H9 (cell line): ENCODE measurements at regions not wholly inside any gene's neighbourhood (a gene's known extent, or its start where the extent isn't known, plus 50 kb on each side); places are given as distances from the start of the nearest gene placed in this dataset.

Experiments used
- DNase-seq: peaks from one replicate; pipeline ENCODE4 v3.0.0-alpha.2; 2017
- H2AFZ ChIP-seq: one replicate; pipeline ENCODE4 v1.6.1; 2013; ENCODE audit warnings: mild to moderate bottlenecking, low read length, control low read depth, moderate library complexity
- H2AK5ac ChIP-seq: 2 replicates; pipeline ENCODE4 v1.6.1; 2013; ENCODE audit warnings: low read length, control low read depth, mixed read lengths; ENCODE audit not compliant: insufficient read length
- H2BK120ac ChIP-seq: one replicate; pipeline ENCODE4 v1.6.1; 2013; ENCODE audit warnings: low read depth, mild to moderate bottlenecking, low read length, control low read depth, inconsistent platforms; ENCODE audit not compliant: poor library complexity, severe bottlenecking
- H2BK12ac ChIP-seq: 2 replicates; pipeline ENCODE4 v1.6.1; 2013; ENCODE audit warnings: low read length, control low read depth, mixed read lengths, low read depth; ENCODE audit not compliant: insufficient read length
- H2BK15ac ChIP-seq: 2 replicates; pipeline ENCODE4 v1.6.1; 2013; ENCODE audit warnings: low read depth, low read length, control low read depth
- H2BK20ac ChIP-seq: one replicate; pipeline ENCODE4 v1.6.1; 2013; ENCODE audit warnings: low read depth, mild to moderate bottlenecking, low read length, control low read depth, inconsistent platforms; ENCODE audit not compliant: poor library complexity, severe bottlenecking
- H2BK5ac ChIP-seq: 2 replicates; pipeline ENCODE4 v1.6.1; 2013; ENCODE audit warnings: low read length, control low read depth, mixed read lengths; ENCODE audit not compliant: insufficient read length
- H3K14ac ChIP-seq: 2 replicates; pipeline ENCODE4 v1.6.1; 2013; ENCODE audit warnings: low read length, control low read depth; ENCODE audit not compliant: insufficient read depth
- H3K18ac ChIP-seq: 2 replicates; pipeline ENCODE4 v1.6.1; 2013; ENCODE audit warnings: low read depth, mild to moderate bottlenecking, mixed read lengths, low read length, control low read depth; ENCODE audit not compliant: insufficient read length
- H3K23ac ChIP-seq: 2 replicates; pipeline ENCODE4 v1.6.1; 2013; ENCODE audit warnings: low read length, control low read depth, mixed read lengths, low read depth; ENCODE audit not compliant: insufficient read length
- H3K23me2 ChIP-seq: 2 replicates; pipeline ENCODE4 v1.6.1; 2013; ENCODE audit warnings: low read depth, mild to moderate bottlenecking, mixed read lengths, low read length, control low read depth; ENCODE audit not compliant: insufficient read length, poor library complexity, severe bottlenecking
- H3K27ac ChIP-seq: 2 replicates; pipeline ENCODE4 v1.5.1; 2013; ENCODE audit warnings: low read length, control low read depth, mixed read lengths, low read depth; ENCODE audit not compliant: insufficient read length
- H3K27me3 ChIP-seq: 2 replicates; pipeline ENCODE4 v1.6.1; 2013; ENCODE audit warnings: low read length, control low read depth, inconsistent platforms; ENCODE audit not compliant: insufficient read depth
- H3K4ac ChIP-seq: 2 replicates; pipeline ENCODE4 v1.6.1; 2013; ENCODE audit warnings: low read depth, mild to moderate bottlenecking, control low read depth, inconsistent platforms, low read length, moderate library complexity
- H3K4me1 ChIP-seq: 2 replicates; pipeline ENCODE4 v1.6.1; 2013; ENCODE audit warnings: low read length, control low read depth, inconsistent platforms; ENCODE audit not compliant: insufficient read depth
- H3K4me2 ChIP-seq: 2 replicates; pipeline ENCODE4 v1.6.1; 2013; ENCODE audit warnings: low read length, control low read depth, mixed read lengths; ENCODE audit not compliant: insufficient read length, insufficient read depth
- H3K56ac ChIP-seq: 2 replicates; pipeline ENCODE4 v1.6.1; 2013; ENCODE audit warnings: low read depth, mild to moderate bottlenecking, mixed read lengths, low read length, control low read depth; ENCODE audit not compliant: insufficient read length
- H3K79me1 ChIP-seq: 2 replicates; pipeline ENCODE4 v1.6.1; 2013; ENCODE audit warnings: low read depth, mild to moderate bottlenecking, moderate library complexity, low read length, control low read depth, inconsistent platforms; ENCODE audit not compliant: insufficient read depth, poor library complexity, severe bottlenecking
- H3K79me2 ChIP-seq: 2 replicates; pipeline ENCODE4 v1.6.1; 2013; ENCODE audit warnings: low read length, control low read depth, inconsistent platforms; ENCODE audit not compliant: insufficient read depth
- H3K9ac ChIP-seq: 2 replicates; pipeline ENCODE4 v1.6.1; 2013; ENCODE audit warnings: low read length, control low read depth, mixed read lengths; ENCODE audit not compliant: insufficient read length; ENCODE audit errors: extremely low read depth
- H3K9me3 ChIP-seq: one replicate; pipeline ENCODE4 v1.6.1; 2013; ENCODE audit warnings: low read depth, low read length, inconsistent platforms; ENCODE audit not compliant: control insufficient read depth
- H3T11ph ChIP-seq: one replicate; pipeline ENCODE4 v1.6.1; 2013; ENCODE audit warnings: mild to moderate bottlenecking, low read length, control low read depth, inconsistent platforms
- H4K20me1 ChIP-seq: one replicate; pipeline ENCODE4 v1.6.1; 2013; ENCODE audit not compliant: control insufficient read depth, insufficient read length, insufficient read depth
- H4K5ac ChIP-seq: 2 replicates; pipeline ENCODE4 v1.6.1; 2013; ENCODE audit warnings: low read depth, mild to moderate bottlenecking, mixed read lengths, low read length, control low read depth; ENCODE audit not compliant: insufficient read length
- H4K8ac ChIP-seq: replicated peaks from 2 replicates; pipeline ENCODE4 v1.6.1; 2013; ENCODE audit warnings: low read length, control low read depth, mixed read lengths, low read depth; ENCODE audit not compliant: insufficient read length
- H4K91ac ChIP-seq: 2 replicates; pipeline ENCODE4 v1.6.1; 2013; ENCODE audit warnings: low read depth, mild to moderate bottlenecking, moderate library complexity, mixed read lengths, low read length, control low read depth; ENCODE audit not compliant: insufficient read length
- H3K27ac Mint-ChIP-seq, 3 experiments: 2 replicates in 2 of 3; 3 replicates in 1 of 3; pipeline ENCODE4 v1.8.0; 2020 to 2021; ENCODE audit warnings: mixed read lengths in 3 of 3, mild to moderate bottlenecking in 1 of 3, moderate library complexity in 1 of 3
- H3K27me3 Mint-ChIP-seq: 2 replicates; pipeline ENCODE4 v1.8.0; 2021; ENCODE audit warnings: low read depth, mild to moderate bottlenecking, moderate library complexity, mixed read lengths
- H3K36me3 Mint-ChIP-seq, 3 experiments: 2 replicates in 2 of 3; 3 replicates in 1 of 3; pipeline ENCODE4 v1.8.0; 2020 to 2021; ENCODE audit warnings: low read depth in 3 of 3, mixed read lengths in 3 of 3; ENCODE audit not compliant: insufficient read depth in 1 of 3
- H3K4me1 Mint-ChIP-seq, 2 experiments: 2 replicates each; pipeline ENCODE4 v1.8.0; 2020; ENCODE audit warnings: mixed read lengths in 2 of 2
- H3K4me3 Mint-ChIP-seq, 2 experiments: 2 replicates in 1 of 2; 3 replicates in 1 of 2; pipeline ENCODE4 v1.8.0; 2020 to 2021; ENCODE audit warnings: mild to moderate bottlenecking in 2 of 2, mixed read lengths in 2 of 2, moderate library complexity in 1 of 2
- H3K9me3 Mint-ChIP-seq, 2 experiments: 2 replicates in 1 of 2; 3 replicates in 1 of 2; pipeline ENCODE4 v1.8.0; 2020; ENCODE audit warnings: mild to moderate bottlenecking in 2 of 2, mixed read lengths in 2 of 2, moderate library complexity in 1 of 2
- CTCF ChIP-seq: fragments of 200-600 bp; sonication (generic); conservative IDR thresholded peaks from 3 replicates; pipeline ENCODE4 v1.8.0; 2021; ENCODE audit warnings: antibody characterized with exemption, mild to moderate bottlenecking
- WGBS: extraction: QIAGEN DNeasy Blood & Tissue Kit; methylation state at CpG from one replicate; pipeline ENCODE4 v1.1.7; 2013; ENCODE audit warnings: missing lambda C conversion rate, low lambda C conversion rate, mixed read lengths; ENCODE audit not compliant: insufficient read length; ENCODE audit errors: extremely low coverage; 5-methylcytosine and 5-hydroxymethylcytosine counted together

GRCh38 chr1:219536038-219536437 is 76.9 kb downstream of the ZC3H11B start:
- DNase-seq, result no peak
- H2AK5ac ChIP-seq, result no peak overlapping the region
- no peaks in the 10 kb centered on the region for H3K23me2 ChIP-seq
- H3K14ac ChIP-seq, result no peak overlapping the region
- H3K18ac ChIP-seq, result no peak overlapping the region
- H4K8ac ChIP-seq, result no peak overlapping the region
- Mint-ChIP-seq H3K27me3 (no peaks in the 10 kb centered on the region), H3K9me3 (no peaks in the 10 kb centered on the region; a peak in 1 of 5 replicates), H3K27ac (no peak overlapping the region), H3K4me1 (peaks cover 0 to 7% of the 10 kb centered on the region in 2 experiments; a peak in 3 of 4 replicates), H3K36me3 (no peaks in the 10 kb centered on the region), H3K4me3 (no peak overlapping the region)
- H3K4ac ChIP-seq, result no peak overlapping the region
- no CpG with 5 or more reads among the region's 4 CpGs for WGBS
- no peaks in the 10 kb centered on the region for H3K4me1 ChIP-seq
- H2BK15ac ChIP-seq, result no peak overlapping the region
- no peak for TF ChIP-seq CTCF
- no peak overlapping the region for H2BK20ac ChIP-seq
- no peaks in the 10 kb centered on the region for H4K20me1 ChIP-seq
- H3K27me3 ChIP-seq, result no peaks in the 10 kb centered on the region
- H3K9ac ChIP-seq, result no peak overlapping the region
- H2BK12ac ChIP-seq, result no peak overlapping the region
- no peak overlapping the region for H4K5ac ChIP-seq
- no peak overlapping the region for H3K56ac ChIP-seq
- no peak overlapping the region for H3K4me2 ChIP-seq
- no peak overlapping the region for H3K23ac ChIP-seq
- H3K79me2 ChIP-seq, result no peaks in the 10 kb centered on the region
- H2BK5ac ChIP-seq, result no peak overlapping the region
- H3K9me3 ChIP-seq, result no peaks in the 10 kb centered on the region
- H4K91ac ChIP-seq, result no peak overlapping the region
- H3T11ph ChIP-seq, result no peak overlapping the region
- H3K79me1 ChIP-seq, result no peaks in the 10 kb centered on the region
- H3K27ac ChIP-seq, result no peak overlapping the region
- no peak overlapping the region for H2AFZ ChIP-seq
- no peak overlapping the region for H2BK120ac ChIP-seq
